IPS-NIHi11 (cell line): ENCODE measurements at regions not wholly inside any gene's neighbourhood (a gene's known extent, or its start where the extent isn't known, plus 50 kb on each side); places are given as distances from the start of the nearest gene placed in this dataset.
"Not testable (repeated sequence)": the region's sequence is repeated elsewhere in the genome, so short reads cannot be mapped to it uniquely, and the experiment has no call there.

Experiments used
- DNase-seq: peaks from one replicate; pipeline ENCODE4 v3.0.0; 2012; ENCODE audit warnings: mixed read lengths, low spot score

DNA sequence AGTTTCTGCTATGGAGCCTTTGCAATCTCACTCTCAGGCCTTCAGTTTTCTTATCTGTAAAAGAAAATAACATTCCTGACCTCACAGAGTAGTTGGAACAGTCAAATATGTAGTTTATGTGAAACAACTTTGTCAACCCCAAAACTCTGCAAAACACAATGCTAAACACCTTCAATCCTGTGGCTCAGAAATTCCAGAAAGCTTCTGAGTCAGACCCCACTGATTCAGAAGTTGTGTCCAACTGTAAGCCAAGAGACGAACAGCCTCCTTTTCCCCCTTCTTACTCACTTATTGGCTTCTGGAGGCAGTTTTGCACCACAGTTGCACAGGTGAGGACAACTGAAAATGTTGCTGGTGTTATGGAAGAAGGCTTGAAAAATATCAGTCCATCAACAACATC, 52.9 kb downstream of the TMSB4Y start:
- no peak for DNase-seq

DNA sequence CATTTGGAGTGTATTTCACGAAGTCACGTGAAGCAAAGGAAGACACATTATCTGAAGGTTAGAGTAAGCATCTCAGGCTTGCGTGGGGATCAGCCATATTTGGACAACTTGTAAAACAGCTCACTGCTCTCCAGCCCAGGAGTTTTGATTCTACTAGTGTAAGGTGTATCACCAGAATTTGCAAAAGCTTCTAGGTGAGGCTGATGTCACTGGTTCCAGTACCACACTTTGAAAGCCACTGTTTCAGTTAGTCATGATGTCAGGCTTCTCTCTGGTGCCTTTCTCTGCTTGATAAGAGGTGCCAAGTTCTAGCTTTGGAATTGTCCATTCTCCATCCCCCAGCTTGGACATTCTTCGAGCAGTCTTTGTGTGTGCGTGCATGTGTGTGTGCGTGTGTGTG, 62.3 kb downstream of the TMSB4Y start:
- DNase-seq, result no peak

DNA sequence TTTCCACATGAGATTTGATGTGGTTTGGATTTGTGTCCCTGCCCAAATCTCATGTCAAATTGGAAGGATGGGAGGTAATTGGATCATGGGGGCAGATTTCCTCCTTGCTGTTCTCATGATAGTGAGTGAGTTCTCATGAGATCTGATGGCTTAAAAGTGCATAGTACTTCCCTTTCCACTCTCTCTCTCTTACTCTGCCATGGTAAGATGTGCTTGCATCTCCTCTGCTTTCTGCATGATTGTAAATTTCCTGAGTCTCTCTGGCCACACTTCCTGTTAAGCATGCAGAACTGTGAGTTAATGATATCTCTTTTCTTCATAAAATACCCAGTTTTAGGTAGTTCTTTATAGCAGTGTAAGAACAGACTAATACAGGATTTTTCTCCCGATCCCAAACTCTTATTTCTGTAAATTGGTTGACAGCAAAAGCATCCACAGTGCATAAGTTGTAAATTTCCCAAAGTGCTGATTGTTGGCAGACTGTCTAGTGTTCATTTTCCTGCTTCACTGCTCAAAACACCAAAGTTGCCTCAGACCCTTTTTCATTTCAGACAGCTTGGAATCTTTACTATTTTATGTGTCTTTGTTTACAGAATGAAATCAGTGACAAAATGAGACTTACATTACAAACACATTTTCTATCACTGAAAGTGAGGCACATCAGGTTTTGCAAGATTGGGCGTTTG, 86.6 kb downstream of the TMSB4Y start:
- DNase-seq, result no peak

DNA sequence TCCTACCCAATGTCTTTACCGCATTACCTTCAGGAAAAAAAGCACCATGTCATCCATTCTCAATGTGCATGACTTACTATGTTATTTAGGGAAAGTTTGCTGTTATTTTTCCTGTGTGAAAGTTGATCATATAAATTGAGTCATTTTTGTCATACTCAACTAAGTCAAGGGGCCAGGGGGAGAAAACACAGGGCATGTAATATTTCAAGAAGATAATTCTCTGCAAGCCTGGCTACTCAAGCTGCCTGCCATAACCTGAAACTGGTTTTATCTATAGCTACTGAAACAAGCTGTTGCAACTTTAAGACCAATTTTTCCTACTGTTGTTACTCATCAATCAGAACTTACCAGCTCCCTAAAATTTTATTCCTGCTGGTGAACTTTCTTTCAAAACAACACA, 91.4 kb downstream of the TMSB4Y start:
- no peak for DNase-seq

DNA sequence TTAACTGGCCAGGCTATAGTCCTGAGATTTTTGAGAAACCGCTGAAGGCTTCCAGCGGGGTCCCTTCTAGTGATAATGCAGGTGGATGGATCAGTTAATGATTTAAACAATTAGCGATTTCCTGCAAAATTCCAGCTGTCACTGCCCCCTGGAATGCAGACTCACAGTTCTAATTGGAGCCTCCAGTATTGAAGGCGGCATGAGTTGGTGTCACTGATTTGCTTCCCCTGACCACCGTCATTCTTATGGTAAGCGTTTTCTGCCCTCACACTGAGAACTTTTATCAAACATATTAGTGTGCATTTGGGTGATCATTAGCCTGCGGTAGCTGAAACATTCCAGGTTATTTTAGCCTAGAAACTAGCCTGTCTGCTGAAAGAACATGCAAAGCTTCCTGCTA, 99.1 kb downstream of the TMSB4Y start:
- DNase-seq, result peak; percentile 8

DNA sequence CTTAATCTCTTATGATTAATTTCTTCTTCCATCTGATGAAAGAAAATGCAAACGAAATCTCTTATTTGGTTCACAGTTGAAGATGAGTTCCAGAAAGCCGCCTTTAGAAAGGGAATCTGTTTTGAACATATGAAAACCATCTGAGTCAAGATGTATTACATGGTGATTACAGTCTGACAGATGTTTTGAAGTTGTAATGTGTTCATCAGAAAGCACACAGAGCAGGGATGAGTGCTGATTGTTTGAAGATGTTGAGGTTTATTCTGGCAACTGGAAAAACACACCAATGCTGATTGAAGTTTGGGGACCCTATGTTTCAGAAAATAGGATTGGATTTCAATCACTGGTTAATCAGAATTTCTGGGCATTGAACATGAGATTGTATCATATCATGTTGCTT, 99.7 kb downstream of the TMSB4Y start:
- DNase-seq, result no peak

DNA sequence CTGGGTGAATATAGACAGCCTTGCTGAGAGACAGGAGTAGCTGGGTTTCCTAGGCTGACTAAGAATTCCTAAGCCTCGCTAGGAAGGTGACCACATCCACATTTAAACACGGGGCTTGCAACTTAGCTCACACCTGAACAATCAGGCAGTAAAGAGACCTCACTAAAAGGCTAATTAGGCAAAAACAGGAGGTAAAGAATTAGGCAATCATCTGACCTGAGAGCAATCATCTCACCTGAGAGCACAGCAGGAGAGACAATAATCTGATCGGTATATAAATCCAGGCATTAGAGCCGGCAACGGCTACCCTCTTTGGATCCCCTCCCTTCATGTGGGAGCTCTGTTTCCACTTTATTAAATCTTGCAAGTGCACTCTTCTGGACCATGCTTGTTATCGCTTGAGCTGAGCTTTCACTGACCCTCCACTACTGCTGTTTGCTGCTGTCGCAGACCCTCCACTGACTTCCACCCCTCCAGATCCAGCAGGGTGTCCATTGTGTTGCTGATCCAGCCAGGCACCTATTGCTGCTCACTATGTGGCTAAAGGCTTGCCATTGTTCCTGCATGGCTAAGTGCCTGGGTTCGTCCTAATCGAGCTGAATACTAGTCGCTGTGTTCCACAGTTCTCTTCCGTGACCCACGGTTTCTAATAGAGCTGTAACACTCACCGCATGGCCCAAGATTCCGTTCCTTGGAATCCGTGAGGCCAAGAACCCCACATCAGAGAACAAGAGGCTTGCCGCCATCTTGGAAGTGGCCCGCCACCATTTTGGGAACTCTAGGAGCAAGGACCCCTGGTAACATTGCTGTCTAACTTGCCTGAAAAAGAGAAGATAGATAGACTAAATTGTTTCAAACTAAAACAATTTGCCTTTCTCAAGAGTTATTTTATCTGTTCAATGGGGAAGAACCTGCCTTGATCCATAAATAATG, 100.7 kb downstream of the TMSB4Y start:
- no peak for DNase-seq

DNA sequence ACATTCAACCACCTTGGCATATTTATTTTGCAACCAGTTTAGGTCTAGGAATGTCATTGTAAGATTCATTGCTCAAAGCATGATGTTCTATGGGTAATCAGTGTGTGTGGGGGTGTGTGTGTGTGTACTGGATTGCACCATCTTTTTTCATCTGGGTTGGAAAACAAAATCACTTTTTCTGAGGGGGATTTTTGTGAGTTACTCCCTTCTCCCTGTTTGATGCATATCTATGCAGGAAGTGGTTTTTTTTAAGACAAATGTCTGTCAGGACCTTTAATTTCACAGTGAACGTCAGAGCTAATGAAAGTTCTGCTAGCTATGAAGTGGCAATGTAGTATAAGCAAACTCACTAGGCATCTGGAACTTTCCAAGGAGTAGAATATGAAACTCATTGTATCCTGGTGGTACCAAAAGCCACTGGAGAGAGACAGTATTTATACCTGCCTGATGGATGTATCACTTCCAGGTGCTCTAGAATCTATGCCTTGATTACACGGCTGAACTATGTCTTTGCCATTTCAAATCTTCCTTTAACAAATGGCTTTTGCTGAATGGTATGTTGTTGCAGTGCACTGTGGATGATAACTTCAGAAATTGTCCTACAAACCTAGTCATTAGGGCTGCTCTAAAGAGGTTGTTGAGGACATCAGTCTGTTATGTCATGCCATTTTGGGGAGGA, 101.5 kb downstream of the TMSB4Y start:
- no peak for DNase-seq

DNA sequence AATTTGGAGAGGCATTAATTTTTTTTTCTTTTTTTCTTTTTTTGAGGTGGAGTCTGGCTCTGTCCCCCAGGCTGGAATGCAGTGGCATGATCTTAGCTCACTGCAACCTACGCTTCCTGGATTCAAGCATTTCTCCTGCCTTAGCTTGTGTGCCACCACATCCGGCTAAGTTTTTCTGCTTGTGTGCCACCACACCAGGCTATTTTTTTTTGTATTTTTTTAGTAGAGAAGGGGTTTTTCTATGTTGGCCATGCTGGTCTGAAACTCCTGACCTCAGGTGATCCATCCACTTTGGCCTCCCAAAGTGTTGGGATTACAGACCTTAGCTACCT, 102.0 kb downstream of the TMSB4Y start:
- DNase-seq, result no peak

DNA sequence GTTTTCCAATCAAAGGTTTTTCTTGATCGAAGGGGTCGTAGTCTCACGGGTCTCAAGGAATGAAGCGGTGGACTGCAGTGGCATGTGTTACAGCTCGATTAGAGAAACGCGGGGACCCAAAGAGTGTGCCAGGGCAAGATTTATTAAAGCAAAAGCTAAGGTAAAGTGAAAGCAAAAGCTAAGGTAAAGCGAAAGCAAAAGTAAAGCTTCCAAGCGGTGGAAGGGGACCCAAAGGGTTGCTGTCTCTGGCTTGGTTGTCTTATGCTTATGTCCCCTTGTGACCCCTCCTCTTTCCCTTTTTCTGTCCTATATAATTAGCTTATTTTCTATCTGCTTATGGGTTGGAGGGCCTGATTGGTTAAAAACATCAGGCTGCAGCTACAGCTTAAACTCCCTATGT, 126.4 kb downstream of the TMSB4Y start:
- DNase-seq, result no peak

DNA sequence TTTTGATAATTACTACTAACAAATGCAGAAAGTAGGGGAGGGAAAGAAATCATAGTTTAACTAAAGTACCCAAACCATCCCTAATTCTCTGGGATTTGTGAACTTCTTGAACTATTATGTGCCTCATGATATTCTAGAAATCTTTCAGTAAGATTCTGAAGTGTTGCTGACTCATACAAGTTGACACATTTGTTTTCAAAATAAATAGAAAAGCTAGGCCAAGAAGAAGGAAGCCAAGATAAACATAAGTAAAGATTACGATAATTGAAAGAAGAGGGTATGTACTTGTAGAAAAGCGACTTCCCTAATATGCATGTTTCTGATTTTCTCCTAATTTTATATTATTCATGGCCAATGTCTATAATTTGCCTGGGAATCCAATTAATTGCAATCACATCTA, 140.7 kb downstream of the TMSB4Y start:
- no peak for DNase-seq

DNA sequence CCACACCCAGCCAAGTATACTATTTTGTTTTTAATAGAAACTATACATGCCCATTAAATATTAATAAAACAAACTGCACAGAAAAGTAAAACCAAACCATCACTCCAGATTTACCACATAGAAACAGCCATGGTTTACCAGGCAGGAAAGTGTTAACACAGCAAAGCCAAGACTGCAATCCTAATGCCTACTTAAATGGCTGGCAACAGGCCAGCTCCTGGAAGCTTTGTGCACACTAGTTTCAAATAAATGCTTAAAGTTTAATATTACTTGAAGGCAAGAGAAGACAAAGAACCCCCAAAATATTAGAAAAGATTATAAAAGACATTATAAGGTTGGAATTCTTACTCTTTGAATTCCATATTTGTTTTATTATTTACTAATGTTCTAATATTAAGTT, 141.0 kb downstream of the VCY start:
- DNase-seq, result no peak

DNA sequence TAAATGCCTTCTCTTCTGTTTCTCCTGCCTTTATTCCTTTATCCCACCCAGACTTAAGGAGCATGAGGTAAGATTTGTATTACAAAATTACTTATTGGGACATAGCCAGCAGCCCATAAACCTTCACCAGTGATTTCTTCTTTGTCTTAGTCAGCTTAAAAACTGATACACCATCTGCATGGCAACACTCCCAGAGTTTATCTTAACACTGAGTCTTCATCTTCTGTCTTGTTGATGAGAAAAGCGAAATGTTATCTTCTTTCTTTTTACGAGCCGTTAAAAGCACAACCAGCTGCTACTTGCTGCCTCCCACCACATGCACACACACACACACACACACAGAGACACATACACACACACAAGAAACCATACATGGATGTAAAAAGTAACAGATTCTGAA, 116.7 kb downstream of the VCY start:
- DNase-seq, result no peak

DNA sequence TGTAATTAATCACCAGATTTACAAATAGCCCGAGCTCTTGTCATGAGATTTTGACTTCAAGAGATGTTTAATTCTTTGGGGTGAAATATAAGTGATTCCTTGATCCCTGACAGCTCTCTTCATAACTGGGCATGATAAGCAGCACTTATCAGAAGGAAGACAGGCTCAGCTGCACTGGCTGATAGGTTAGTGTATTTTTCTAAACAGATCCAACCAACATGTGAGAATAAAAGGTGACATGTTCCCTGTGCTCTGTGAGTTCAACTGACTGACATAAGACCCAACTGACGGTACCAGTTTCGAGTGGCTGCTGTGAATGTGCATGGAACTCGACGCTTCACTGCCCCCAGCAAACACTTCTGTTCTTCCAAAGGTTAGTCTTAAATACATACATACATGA, 114.8 kb downstream of the VCY start:
- no peak for DNase-seq

DNA sequence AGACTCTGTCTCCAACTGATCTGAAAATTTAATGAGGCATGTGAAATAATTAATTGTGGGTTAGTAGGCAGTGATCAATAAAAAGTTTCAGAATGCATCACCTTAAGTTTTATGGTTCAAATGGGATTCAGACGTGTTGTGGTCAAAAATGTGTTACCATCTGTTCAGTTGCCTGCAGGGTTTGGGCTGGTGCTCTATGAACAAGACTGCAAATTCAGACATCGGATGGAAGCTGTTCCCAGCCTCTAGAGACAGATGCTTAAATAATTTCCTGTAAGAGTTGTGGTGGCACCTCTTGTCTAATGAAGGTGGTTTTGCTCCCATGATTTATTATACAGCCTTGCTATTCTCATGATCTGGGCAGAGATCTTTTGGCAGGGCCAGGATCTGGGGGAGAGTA, 113.6 kb downstream of the VCY start:
- no peak for DNase-seq

DNA sequence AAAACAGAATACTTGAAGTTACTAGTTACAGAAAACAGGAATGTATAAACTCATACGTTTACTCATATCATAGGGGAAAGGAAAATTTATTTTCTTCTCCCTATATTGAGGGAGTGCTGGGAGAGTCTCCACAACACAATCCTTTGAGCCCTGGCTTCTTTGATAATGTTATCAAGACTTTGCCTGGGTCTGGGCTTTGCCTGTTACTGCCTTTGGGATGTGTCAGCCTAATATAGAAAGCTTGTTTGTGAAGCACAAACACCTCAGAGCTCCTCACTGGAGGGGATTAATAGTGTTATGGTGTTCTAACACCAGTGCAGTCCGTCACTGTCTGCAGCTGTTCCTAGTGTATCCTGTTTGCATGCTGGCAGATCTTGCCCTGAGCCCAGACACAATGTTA, 107.8 kb downstream of the VCY start:
- no peak for DNase-seq

DNA sequence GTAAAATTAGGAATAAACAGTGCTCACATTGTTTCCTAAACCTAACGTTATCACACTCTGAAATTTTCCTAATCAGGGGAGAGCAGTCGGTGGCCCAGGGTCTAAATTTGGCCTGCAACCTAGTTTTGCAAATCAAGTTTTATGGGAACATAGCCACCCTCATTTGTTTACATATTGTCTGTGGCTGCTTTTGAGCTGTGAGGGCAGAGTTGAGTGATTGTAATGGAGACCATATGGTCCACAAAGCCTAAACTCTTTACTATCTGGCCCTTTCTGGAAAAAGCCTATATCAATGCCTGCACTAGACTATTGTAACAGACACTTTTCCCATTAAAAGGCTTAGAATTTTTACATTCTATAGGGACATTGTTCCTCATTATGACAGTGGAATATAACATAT, 105.2 kb downstream of the VCY start:
- no peak for DNase-seq

DNA sequence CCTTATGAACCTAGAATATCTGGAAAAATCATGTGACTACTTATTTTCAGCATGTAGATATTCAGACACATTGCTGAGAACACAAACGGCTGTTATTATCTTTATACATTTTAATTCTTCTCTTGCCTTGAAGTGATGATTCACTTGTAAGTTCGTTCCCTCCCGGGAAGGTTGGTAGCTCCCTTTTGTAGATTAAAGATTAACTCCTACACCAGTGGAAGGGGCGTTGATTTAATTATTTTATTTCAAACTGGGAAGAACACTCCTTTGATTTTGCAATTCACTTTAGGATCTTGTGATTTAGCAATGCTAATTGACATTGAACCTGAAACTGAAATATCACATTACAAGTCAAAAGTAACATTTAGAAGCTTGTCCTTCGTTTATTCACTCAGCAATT, 103.4 kb downstream of the VCY start:
- no peak for DNase-seq

DNA sequence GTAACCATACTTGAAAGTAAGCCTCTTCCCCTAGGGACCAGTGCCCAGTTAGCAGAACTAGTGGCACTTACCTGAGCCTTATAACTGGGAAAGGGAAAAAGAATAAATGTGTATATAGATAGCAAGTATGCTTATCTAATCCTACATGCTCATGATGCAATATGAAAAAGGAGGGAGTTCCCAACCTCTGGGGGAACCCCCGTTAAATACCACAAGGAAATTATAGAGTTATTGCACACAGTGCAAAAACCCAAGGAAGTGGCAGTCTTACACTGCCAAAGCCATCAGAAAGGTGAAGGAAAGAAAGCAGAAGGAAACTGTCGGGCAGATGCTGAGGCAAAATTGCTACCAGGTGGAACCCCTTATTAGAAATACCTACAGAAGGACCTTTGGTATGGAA, 92.2 kb downstream of the VCY start:
- not testable (repeated sequence) for DNase-seq

DNA sequence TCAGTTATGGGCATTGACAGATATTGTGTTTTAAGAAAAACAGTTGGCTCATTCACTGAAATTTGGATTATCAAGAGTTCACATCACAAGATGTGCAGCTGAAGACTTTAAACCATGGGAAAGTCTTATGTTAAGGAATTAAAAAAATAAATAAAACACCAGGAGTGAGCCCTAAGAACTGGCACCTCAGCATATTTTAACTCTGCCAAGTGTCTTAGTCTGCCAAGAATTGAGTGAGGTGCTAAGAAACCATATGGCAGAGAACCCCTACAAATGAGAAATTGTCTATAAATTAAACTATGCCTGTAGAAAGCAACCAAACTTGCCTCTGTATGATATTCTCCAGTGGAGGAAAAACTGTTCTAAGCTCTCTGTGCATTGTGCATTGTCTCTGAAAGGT, 78.5 kb downstream of the VCY start:
- no peak for DNase-seq

DNA sequence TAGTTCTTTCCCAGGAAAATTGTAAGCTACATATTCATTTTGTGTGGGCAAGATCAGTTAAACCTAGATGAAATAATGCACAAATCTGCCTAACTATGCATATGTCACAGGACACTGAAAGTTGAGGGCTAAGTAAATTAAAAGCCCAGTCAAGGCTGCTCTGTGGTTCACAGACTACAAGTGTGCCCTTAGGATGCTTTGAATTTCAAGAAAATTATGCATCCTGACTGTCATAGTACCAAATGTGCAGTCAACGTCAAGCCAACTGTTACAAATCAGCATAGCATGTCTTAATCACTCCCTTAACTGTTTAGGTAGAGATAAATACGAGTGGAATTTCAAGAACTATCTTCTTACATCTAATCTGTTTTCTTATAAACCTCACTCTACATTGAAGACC, 55.8 kb downstream of the VCY start:
- not testable (repeated sequence) for DNase-seq
